ENCODE measurements at regions not wholly inside any gene's neighbourhood (a gene's known extent, or its start where the extent isn't known, plus 50 kb on each side); places are given as distances from the start of the nearest gene placed in this dataset.
"Not testable (repeated sequence)": the region's sequence is repeated elsewhere in the genome, so short reads cannot be mapped to it uniquely, and the experiment has no call there.

GRCh38 chr3:101950985-101951733, 101.8 kb downstream of the NFKBIZ start:
- DNase-seq = no peak

GRCh38 chr3:101954361-101954760, 105.0 kb downstream of the NFKBIZ start:
- DNase-seq = no peak

- no peak for DNase-seq
These were observed 105.6 kb downstream of the NFKBIZ start for GRCh38 chr3:101954936-101955335.

- DNase-seq = no peak
These were observed 112.7 kb downstream of the NFKBIZ start for GRCh38 chr3:101962055-101962454.

DNA sequence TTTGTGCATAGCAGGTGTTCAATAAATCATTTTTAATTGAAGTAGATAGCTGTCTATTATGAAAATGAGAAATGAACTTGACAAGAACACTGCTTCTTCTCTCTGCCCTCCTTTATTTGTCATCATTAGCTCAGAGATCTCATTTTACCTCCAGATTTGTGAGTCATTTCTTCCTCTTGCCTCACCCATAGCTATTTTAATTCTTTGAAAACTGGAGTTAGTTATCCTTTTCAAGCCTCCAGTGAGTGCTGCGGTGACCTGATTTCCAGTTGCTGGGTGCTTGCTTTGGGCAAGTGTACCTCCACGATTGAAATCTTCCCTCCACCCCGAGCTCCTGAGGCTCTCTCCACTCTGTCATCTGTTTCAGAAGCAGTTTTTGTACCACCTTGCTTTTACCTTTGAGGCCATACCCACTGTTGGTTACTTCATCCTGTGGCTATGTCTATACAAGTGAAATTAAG, 114.6 kb downstream of the NFKBIZ start:
- DNase-seq = no peak

GRCh38 chr3:101964861-101965260, 115.5 kb downstream of the NFKBIZ start:
- DNase-seq = no peak

DNA sequence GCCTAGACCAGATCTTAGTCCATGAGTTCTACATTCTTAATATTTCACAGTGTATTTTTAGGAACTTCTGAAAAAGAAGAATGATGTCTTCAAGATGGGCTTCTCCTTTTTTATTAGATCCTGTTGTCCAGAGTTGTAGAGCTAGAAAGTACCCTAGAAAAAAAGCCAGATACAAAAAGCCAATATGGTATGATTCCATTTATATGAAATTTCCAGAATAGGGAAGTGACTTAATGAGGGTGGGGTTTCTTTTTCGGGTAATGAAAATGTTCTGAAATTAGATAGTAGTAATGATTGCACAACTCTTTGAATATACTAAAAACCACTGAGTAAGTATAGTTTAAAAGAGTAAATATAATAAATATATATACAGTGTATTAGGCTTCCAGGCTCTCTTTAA, 116.9 kb downstream of the NFKBIZ start:
- DNase-seq = no peak

GRCh38 chr3:101970212-101970611, 120.9 kb downstream of the NFKBIZ start:
- DNase-seq = no peak

DNA sequence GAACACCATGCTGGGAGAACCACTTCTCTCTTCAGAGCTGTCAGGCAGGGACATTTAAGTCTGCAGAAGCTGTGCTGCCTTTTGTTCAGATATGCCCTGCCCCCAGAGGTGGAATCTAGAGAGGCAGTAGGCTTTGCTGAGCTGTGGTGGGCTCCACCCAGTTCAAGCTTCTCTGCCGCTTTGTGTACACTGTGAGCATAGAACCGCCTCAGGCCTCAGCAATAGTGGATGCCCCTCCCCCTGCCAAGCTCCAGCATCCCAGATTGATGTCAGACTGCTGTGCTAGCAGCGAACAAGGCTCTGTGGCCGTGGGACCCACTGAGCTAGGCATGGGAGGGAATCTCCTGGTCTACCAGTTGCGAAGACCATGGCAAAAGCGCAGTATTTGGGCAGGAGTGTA, 121.6 kb downstream of the NFKBIZ start:
- DNase-seq = no peak

- no peak for DNase-seq
These were observed 123.3 kb downstream of the NFKBIZ start for GRCh38 chr3:101972430-101973162.

GRCh38 chr3:101973163-101973505, 123.8 kb downstream of the NFKBIZ start:
- DNase-seq = no peak

DNA sequence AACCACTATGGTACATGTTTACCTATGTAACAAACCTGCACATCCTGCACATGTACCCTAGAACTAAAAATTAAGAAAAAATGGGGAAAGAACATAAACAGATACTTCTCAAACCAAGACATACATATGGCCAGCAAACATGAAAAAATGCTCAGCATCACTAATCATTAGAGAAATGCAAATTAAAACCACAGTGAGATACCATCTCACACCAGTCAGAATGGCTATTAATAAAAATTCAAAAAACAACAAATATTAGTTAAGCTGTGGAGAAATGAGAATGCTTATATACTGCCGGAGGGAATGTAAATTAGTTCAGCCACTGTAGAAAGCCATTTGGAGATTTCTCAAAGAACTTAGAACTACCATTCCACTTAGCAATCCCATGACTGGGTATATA, 126.1 kb downstream of the NFKBIZ start:
- DNase-seq = not testable (repeated sequence)

DNA sequence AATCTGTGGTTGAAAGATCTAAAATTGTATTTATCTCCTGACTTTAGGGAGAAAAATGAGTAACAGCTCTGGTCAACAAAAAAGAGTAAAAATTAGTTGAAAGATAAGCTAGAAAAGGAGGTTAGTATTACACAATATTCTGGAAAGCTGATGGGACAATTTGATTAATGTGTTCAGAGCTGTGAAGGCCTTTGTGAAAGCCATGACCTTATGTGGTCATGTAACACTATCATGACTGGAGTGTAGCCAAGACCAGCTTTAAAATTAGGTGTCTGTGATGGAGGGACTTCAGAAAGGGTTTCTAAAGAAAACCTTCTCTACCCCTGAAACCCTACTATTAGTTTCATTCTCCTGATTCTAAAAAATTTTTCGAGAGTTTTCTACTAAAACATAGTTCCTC, 127.2 kb downstream of the NFKBIZ start:
- no peak for DNase-seq

GRCh38 chr3:101978348-101978747, 129.0 kb downstream of the NFKBIZ start:
- DNase-seq = no peak

DNA sequence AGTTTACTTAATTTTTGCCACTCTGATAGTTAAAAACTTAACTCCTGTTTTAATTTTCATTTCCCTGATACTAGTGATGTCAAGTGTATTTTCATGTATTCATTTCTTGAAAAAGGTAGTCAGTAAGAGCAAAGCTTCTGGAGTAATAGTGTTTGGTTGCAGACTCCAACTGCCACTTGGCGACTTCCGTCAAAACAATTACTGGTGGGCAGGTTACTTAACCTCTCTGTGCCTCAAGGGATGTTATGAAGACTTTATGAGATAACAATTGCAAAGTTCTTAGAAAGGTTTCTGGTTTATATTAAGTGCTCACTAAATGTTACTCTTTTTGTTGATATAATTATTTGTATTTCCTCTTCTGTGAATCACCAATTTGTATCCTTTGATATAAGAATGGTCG, 129.7 kb downstream of the NFKBIZ start:
- DNase-seq = no peak

GRCh38 chr3:101984356-101984755, 135.0 kb downstream of the NFKBIZ start:
- no peak for DNase-seq

DNA sequence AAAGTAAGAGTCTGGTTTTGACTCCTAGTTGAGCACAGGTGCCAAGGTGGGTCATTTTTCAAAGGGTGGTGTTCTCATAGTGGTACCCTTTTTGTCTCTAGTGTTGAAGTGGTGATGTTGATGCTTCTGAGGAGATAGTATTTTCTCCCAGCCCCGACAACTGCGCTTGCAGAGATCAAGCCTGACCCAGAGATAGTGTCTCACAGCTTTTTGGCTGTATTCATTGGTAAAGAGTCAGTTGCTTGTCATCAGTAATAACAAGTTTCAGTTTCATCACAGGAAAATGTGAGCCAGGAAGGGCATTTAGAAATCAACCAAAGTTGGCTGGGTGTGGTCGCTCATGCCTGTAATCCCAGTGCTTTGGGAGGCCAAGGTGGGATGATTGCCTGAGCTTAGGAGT, 139.3 kb downstream of the NFKBIZ start:
- DNase-seq = no peak

GRCh38 chr3:101989578-101990200, 140.4 kb downstream of the NFKBIZ start:
- no peak for DNase-seq

DNA sequence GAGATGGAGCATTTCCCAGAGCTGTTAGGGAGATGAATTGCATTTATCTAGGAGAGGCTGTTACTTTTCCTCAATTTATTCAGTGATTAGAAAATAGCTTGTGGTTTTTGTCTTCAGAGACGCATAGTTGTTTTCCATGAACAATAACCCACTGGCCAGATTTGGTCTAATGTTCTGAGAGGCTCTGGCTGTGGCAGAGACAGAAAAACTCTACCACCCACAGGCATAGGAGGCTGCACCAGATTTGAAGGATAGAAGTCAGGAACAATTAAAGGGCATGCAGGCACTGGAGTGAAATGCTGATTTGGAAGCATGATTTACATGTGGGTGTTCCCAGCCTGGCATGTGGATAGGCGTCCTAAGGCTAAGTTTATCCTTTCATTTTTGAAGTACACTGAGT, 143.5 kb downstream of the NFKBIZ start:
- DNase-seq = no peak

DNA sequence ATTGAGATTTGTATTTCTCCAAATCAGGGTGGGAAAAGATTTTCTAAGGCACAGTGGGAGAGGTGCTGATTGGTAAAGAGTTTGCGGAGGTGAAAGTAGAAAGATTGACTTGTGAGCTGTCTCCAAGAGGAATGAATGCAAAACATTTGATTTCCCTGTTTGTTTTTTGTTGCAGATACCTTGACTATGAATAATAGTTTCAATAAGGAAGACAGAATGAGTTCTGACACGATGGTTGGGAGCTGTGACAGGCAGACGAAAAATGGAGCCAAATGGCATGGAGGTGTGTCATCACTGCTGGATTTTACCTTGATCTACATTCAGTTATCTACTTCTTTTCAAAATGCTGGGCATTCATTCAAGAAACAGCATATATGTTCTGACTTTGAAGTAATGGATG, 145.1 kb downstream of the NFKBIZ start:
- no peak for DNase-seq

DNA sequence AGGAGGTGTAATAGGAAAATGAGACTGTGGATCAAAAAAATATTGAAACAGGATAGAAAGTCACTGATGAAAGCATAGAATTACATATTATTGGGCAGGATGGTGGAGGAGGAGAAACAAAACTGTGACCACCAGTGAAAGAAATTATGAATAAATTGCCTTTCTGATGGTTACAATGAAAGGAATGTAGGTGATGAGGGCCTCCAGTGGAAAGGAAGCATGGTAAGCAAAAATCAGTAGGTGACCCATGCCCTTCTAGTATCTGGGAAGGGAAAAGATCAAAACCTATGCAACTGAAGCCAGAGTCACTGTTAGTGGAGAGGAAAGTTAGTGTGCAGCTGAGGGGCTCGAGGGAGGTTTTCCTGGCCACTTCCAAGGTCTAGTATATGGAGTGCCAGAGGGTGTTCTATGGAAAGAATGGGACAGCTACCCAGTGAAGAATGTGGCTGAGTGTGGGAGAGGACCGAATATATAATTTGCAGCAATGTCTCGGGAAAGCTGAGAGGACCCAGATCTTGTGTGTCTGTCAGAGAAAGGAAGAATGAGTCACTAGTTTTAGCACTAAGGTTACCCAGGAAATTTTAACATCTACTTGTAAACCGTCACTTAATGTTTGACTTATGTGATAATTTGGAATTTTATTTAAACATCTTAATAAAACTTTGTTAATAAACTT, 146.2 kb downstream of the NFKBIZ start:
- DNase-seq = no peak

DNA sequence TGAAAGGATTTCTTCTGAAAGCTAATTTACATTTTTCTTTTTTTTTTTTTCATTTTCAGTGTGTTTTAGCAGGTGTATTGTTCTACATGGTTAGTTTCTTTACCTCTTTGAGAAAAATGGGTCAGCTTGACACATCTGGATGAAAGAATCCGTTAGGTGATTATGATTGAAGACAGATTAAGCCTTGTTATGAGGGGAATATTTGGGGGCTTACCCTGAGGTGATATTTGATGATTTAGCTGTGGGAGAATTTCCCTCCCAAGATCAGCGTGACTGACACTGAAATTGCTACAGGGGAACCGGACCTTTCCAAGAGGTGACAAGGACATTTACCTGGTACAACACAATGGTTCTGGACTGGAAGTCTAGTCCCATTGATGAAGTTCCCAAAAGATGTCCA, 147.5 kb downstream of the NFKBIZ start:
- no peak for DNase-seq

- DNase-seq = no peak
These were observed 149.1 kb downstream of the NFKBIZ start for GRCh38 chr3:101998256-101998926.
